ENCODE measurements at regions not wholly inside any gene's neighbourhood (a gene's known extent, or its start where the extent isn't known, plus 50 kb on each side); places are given as distances from the start of the nearest gene placed in this dataset.
"Not testable (repeated sequence)": the region's sequence is repeated elsewhere in the genome, so short reads cannot be mapped to it uniquely, and the experiment has no call there.

DNA sequence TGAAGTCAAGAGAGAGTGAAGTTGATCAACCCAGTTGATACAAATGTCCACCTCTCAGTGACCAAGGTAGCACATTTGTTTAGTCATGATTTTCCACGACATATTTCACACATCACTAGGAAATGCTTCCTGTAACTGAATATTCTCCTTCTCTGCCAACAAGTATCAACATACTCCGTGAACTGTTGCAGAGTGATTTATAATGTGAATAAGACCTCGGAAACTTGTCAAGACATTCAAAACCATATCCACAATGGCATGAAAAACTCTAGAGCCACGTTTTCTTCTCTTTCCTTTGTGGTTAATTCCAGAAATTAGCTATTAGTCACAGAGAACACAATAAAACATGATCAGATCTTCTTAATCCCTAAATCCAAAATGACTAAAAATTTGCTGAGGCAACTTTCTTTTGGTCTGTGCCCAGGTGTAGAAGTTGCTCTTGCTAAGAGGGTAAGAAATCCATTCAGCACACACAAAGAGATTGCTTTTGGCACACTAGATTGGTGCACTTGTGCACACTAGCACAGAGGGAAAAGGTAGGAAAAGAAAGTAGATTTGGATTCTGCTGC is 244.3 kb upstream of the NRIP1 start:
- no peak overlapping the region for H3K27ac ChIP-seq
- TF ChIP-seq, protein P1, sequence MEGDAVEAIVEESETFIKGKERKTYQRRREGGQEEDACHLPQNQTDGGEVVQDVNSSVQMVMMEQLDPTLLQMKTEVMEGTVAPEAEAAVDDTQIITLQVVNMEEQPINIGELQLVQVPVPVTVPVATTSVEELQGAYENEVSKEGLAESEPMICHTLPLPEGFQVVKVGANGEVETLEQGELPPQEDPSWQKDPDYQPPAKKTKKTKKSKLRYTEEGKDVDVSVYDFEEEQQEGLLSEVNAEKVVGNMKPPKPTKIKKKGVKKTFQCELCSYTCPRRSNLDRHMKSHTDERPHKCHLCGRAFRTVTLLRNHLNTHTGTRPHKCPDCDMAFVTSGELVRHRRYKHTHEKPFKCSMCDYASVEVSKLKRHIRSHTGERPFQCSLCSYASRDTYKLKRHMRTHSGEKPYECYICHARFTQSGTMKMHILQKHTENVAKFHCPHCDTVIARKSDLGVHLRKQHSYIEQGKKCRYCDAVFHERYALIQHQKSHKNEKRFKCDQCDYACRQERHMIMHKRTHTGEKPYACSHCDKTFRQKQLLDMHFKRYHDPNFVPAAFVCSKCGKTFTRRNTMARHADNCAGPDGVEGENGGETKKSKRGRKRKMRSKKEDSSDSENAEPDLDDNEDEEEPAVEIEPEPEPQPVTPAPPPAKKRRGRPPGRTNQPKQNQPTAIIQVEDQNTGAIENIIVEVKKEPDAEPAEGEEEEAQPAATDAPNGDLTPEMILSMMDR (conservative IDR thresholded peaks at IDR 0.05), result no peak

DNA sequence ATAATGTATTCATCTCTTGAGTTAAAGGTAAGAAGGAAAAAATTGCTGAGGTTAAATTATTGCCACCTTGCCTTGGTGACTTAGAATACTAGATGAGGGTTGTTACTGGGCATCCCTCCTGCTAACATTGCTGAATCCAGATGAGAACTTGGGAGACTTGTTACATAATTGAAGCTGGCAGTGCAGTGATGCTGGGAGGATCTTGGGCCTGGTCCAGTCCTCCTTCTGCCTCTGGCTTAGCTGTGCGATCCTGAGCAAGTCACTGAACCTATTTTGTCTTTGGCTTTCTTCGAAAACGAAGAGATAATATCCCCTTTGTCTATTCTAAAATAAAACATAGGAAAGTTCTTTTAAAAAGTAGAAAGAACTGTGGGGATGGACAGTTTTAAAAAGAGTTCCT is 244.9 kb upstream of the NRIP1 start:
- no peak overlapping the region for H3K27ac ChIP-seq
- TF ChIP-seq, protein P1 (conservative IDR thresholded peaks at IDR 0.05), result no peak

DNA sequence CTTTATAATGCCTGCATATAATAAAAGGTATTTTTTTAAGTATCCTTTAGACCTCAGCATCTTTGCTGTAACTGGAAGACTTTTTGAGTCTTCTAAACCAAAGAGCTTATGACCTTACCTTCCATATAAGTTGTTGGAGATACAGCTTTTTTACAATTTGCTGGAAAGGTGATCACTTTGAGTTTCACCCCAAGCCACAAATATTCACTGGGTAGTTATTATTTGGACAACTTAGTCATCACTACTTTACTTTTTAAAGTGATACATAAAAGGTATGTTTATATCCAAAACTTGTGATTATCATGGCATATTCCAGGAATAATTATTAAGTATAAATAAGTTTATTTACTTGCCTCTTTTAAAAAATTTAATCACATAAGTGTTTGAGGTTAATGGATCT is 246.7 kb upstream of the NRIP1 start:
- TF ChIP-seq, protein P1 (conservative IDR thresholded peaks at IDR 0.05), result no peak
- no peak overlapping the region for H3K27ac ChIP-seq

DNA sequence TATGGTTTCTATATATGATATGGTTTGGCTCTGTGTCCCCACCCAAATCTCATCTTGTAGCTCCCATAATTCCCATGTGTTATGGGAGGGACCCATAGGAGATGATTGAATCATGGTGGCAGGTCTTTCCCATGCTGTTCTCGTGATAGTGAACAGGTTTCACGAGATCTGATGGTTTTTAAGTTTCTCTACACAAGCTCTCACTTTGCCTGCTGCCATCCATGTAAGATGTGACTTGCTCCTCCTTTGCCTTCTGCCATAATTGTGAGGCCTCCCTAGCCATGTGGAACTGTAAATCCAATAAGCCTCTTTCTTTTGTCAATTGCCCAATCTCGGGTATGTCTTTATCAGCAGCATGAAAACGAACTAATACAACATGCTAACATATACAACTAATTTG is 252.2 kb upstream of the NRIP1 start:
- not testable (repeated sequence) for H3K27ac ChIP-seq

DNA sequence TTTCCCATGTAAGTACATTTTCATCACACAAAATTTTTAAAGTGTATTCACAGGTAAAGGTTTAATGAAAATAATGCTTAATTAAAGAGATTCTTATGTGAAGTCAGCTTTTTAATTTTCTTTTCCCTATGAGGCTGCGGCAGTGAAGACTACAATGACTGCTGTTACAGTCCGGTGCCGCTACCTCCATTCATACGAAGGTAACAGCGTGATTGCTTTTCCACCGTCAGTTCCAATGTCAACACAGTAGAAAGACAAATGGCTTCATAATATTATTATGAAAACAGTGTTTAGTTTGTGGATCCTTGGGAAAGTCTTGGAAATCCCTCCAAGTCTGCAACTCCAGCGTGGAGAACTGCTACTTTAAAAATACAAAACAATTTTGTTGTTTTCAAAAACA is 254.9 kb upstream of the NRIP1 start:
- TF ChIP-seq, protein P1 (conservative IDR thresholded peaks at IDR 0.05), result no peak

DNA sequence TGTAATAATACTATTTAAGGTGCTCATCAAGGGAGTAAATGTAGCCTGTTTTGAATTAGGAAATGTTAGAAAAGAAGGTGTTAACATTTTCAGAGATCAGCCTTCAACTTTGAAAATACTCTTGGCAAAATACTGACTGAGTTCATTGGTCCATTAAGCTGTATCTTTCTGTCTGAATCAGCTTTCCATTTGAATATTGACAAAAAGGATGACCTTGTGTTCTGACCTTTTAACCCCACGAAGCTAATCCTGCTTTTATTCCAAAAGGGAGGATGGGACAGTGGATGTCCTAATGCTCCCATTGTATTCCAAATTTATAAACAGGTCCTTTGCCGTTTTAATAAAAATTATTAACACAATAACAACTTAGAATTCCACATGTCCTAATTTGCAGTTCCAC is 259.7 kb upstream of the NRIP1 start:
- TF ChIP-seq, protein P1 (conservative IDR thresholded peaks at IDR 0.05), result no peak
- H3K27ac ChIP-seq, result no peak overlapping the region

More for the DNA sequence above, 254.9 kb upstream of the NRIP1 start:
- no peak overlapping the region for H3K27ac ChIP-seq

DNA sequence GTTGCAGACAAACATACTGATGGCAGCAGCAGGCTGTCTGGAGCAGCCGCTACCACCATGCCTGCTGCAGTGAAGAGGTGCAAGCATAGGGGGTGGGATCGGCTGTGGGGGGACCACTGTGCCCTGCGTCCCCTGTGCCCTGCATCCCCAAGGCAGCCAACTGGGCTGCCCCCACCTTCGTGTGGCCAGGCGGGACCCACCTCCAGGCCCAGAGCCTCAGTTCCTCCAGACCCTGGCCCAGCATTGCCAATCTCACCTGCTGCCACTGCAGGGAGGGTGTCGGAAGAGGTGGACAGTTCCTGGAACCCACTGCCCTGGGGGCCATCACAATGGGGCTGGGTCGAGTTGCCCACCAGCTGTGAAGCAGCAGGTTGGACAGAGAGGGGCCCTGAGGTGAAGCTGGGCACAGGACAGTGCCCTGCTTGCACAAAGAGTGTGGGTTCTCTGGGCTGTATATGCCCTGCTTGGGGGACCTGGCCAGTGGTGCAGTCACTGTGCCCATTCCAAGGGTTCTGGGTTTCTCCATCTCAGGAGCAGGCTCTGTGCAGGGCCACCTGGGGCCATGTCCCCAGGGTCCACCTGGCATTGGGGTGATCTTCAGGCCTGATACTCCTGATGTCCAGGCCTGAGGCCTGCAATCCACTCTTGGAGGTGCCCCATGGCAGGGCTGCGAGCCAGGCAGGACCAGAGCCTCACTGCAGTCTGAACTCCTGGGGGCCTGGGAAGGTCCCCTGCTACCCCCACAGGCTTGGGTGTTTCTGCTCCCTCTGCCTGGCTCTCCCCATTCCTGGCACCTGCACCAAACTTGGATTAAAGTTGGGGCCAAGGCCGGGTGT is 261.4 kb upstream of the NRIP1 start:
- no peak overlapping the region for H3K27ac ChIP-seq
- TF ChIP-seq, protein P1 (conservative IDR thresholded peaks at IDR 0.05), result no peak

All from VCaP (cell line).